SU-DHL-6 (cell line): ENCODE measurements at regions not wholly inside any gene's neighbourhood (a gene's known extent, or its start where the extent isn't known, plus 50 kb on each side); places are given as distances from the start of the nearest gene placed in this dataset.

ENCODE experiments used
- CTCF ChIP-seq: fragments of 200-600 bp; sonication (generic); IDR thresholded peaks from one replicate; pipeline ENCODE4 v1.5.1; 2017; ENCODE audit warnings: antibody characterized with exemption, mild to moderate bottlenecking, low read length, moderate library complexity; ENCODE audit not compliant: insufficient read depth, poor library complexity, severe bottlenecking
- EZH2phosphoT487 ChIP-seq: fragments of 200-600 bp; sonication (generic), shearing (Covaris generic); conservative IDR thresholded peaks from 2 replicates; pipeline ENCODE4 v1.6.1; 2018; ENCODE audit warnings: mild to moderate bottlenecking, antibody characterized with exemption, low read length, moderate library complexity, mixed read lengths

- no peak for TF ChIP-seq CTCF
- TF ChIP-seq EZH2phosphoT487: no peak
Measured at GRCh38 chr7:123270570-123270969, 70.8 kb upstream of the SLC13A1 start.
